ENCODE measurements at regions not wholly inside any gene's neighbourhood (a gene's known extent, or its start where the extent isn't known, plus 50 kb on each side); places are given as distances from the start of the nearest gene placed in this dataset.
"Not testable (repeated sequence)": the region's sequence is repeated elsewhere in the genome, so short reads cannot be mapped to it uniquely, and the experiment has no call there.

GRCh38 chr5:25345240-25345771, 700.5 kb upstream of the CDH10 start:
- DNase-seq, result no peak
- Histone ChIP-seq H3K9me3 (ENCODE audit: low read length) (no peaks in the 10 kb centered on the region), H3K36me3 (ENCODE audit: insufficient read depth, low read length) (no peaks in the 10 kb centered on the region), H3K27me3 (ENCODE audit: insufficient read depth, low read length, poor library complexity, severe bottlenecking) (no peaks in the 10 kb centered on the region), H3K27ac (ENCODE audit: low read depth, low read length) (no peak overlapping the region), H3K4me1 (ENCODE audit: insufficient read depth, low read length) (no peaks in the 10 kb centered on the region), H3K4me3 (ENCODE audit: low read length) (no peak overlapping the region)
- no peaks in the 10 kb centered on the region for H3K4me1 Mint-ChIP-seq
- H3K9me3 Mint-ChIP-seq, result peaks cover 10 to 23% (median 22%) of the 10 kb centered on the region in 5 donors
- ChIA-PET CTCF (no interaction called here), POLR2A (no interaction called here)
- H3K27ac Mint-ChIP-seq, result no peak overlapping the region
- H3K27me3 Mint-ChIP-seq, result no peaks in the 10 kb centered on the region
- H3K36me3 Mint-ChIP-seq, result no peaks in the 10 kb centered on the region
- H3K4me3 Mint-ChIP-seq, result no peak overlapping the region

GRCh38 chr5:25339541-25339940, 694.8 kb upstream of the CDH10 start:
- peaks cover 5 to 28% (median 16%) of the 10 kb centered on the region in 5 donors for H3K9me3 Mint-ChIP-seq
- H3K4me1 ChIP-seq (ENCODE audit: insufficient read depth, low read length), result no peaks in the 10 kb centered on the region
- H3K27ac ChIP-seq (ENCODE audit: low read depth, low read length), result no peak overlapping the region
- no peaks in the 10 kb centered on the region for H3K9me3 ChIP-seq (ENCODE audit: low read length)
- no peaks in the 10 kb centered on the region for H3K4me1 Mint-ChIP-seq
- no peaks in the 10 kb centered on the region for H3K36me3 Mint-ChIP-seq
- DNase-seq, result no peak
- no peaks in the 10 kb centered on the region for H3K27me3 ChIP-seq (ENCODE audit: insufficient read depth, low read length, poor library complexity, severe bottlenecking)
- POLR2A ChIA-PET, result no interaction called here
- H3K4me3 ChIP-seq (ENCODE audit: low read length), result no peak overlapping the region
- no peaks in the 10 kb centered on the region for H3K36me3 ChIP-seq (ENCODE audit: insufficient read depth, low read length)
- CTCF ChIA-PET, result no interaction called here
- no peak overlapping the region for H3K27ac Mint-ChIP-seq
- no peak overlapping the region for H3K4me3 Mint-ChIP-seq
- H3K27me3 Mint-ChIP-seq, result no peaks in the 10 kb centered on the region

GRCh38 chr5:25334350-25334749, 689.6 kb upstream of the CDH10 start:
- no peaks in the 10 kb centered on the region for H3K9me3 ChIP-seq (ENCODE audit: low read length)
- ChIA-PET CTCF (no interaction called here), POLR2A (no interaction called here)
- H3K4me1 ChIP-seq (ENCODE audit: insufficient read depth, low read length), result no peaks in the 10 kb centered on the region
- no peak overlapping the region for H3K27ac Mint-ChIP-seq
- no peaks in the 10 kb centered on the region for H3K36me3 Mint-ChIP-seq
- no peak overlapping the region for H3K4me3 ChIP-seq (ENCODE audit: low read length)
- H3K27me3 Mint-ChIP-seq, result no peaks in the 10 kb centered on the region
- H3K4me1 Mint-ChIP-seq, result no peaks in the 10 kb centered on the region
- peak overlapping the region in 1 of 7 donors; percentile 23 for H3K4me3 Mint-ChIP-seq
- H3K36me3 ChIP-seq (ENCODE audit: insufficient read depth, low read length), result no peaks in the 10 kb centered on the region
- peaks cover 4 to 11% (median 8%) of the 10 kb centered on the region in 5 donors for H3K9me3 Mint-ChIP-seq
- H3K27ac ChIP-seq (ENCODE audit: low read depth, low read length), result no peak overlapping the region
- no peaks in the 10 kb centered on the region for H3K27me3 ChIP-seq (ENCODE audit: insufficient read depth, low read length, poor library complexity, severe bottlenecking)
- DNase-seq, result no peak

GRCh38 chr5:25330721-25331120, 685.9 kb upstream of the CDH10 start:
- Mint-ChIP-seq H3K27ac (no peak overlapping the region), H3K9me3 (peaks cover 0 to 10% (median 9%) of the 10 kb centered on the region in 5 donors), H3K36me3 (no peaks in the 10 kb centered on the region), H3K27me3 (no peaks in the 10 kb centered on the region), H3K4me3 (no peak overlapping the region), H3K4me1 (no peaks in the 10 kb centered on the region)
- Histone ChIP-seq H3K27me3 (ENCODE audit: insufficient read depth, low read length, poor library complexity, severe bottlenecking) (no peaks in the 10 kb centered on the region), H3K4me3 (ENCODE audit: low read length) (no peak overlapping the region), H3K36me3 (ENCODE audit: insufficient read depth, low read length) (no peaks in the 10 kb centered on the region), H3K4me1 (ENCODE audit: insufficient read depth, low read length) (no peaks in the 10 kb centered on the region), H3K9me3 (ENCODE audit: low read length) (no peaks in the 10 kb centered on the region), H3K27ac (ENCODE audit: low read depth, low read length) (no peak overlapping the region)
- ChIA-PET POLR2A (no interaction called here), CTCF (no interaction called here)
- DNase-seq, result no peak

- Histone ChIP-seq H3K4me1 (ENCODE audit: insufficient read depth, low read length) (no peaks in the 10 kb centered on the region), H3K27ac (ENCODE audit: low read depth, low read length) (no peak overlapping the region), H3K4me3 (ENCODE audit: low read length) (no peak overlapping the region), H3K36me3 (ENCODE audit: insufficient read depth, low read length) (no peaks in the 10 kb centered on the region), H3K27me3 (ENCODE audit: insufficient read depth, low read length, poor library complexity, severe bottlenecking) (no peaks in the 10 kb centered on the region), H3K9me3 (ENCODE audit: low read length) (no peaks in the 10 kb centered on the region)
- H3K36me3 Mint-ChIP-seq, result no peaks in the 10 kb centered on the region
- CTCF ChIA-PET, result no interaction called here
- POLR2A ChIA-PET, result no interaction called here
- no peak overlapping the region for H3K27ac Mint-ChIP-seq
- no peak overlapping the region for H3K4me3 Mint-ChIP-seq
- H3K9me3 Mint-ChIP-seq, result peaks cover 3 to 9% (median 7%) of the 10 kb centered on the region in 5 donors
- DNase-seq, result no peak
- no peaks in the 10 kb centered on the region for H3K4me1 Mint-ChIP-seq
- no peaks in the 10 kb centered on the region for H3K27me3 Mint-ChIP-seq
Measured at GRCh38 chr5:25327172-25327571, 682.4 kb upstream of the CDH10 start.

GRCh38 chr5:25301836-25302235, 657.1 kb upstream of the CDH10 start:
- Histone ChIP-seq H3K4me1 (ENCODE audit: insufficient read depth, low read length) (no peaks in the 10 kb centered on the region), H3K27ac (ENCODE audit: low read depth, low read length) (no peak overlapping the region), H3K4me3 (ENCODE audit: low read length) (no peak overlapping the region), H3K27me3 (ENCODE audit: insufficient read depth, low read length, poor library complexity, severe bottlenecking) (no peaks in the 10 kb centered on the region), H3K9me3 (ENCODE audit: low read length) (no peaks in the 10 kb centered on the region), H3K36me3 (ENCODE audit: insufficient read depth, low read length) (no peaks in the 10 kb centered on the region)
- Mint-ChIP-seq H3K9me3 (peaks cover 1 to 23% (median 14%) of the 10 kb centered on the region in 5 donors), H3K4me3 (no peak overlapping the region), H3K27ac (no peak overlapping the region), H3K27me3 (no peaks in the 10 kb centered on the region), H3K4me1 (no peaks in the 10 kb centered on the region), H3K36me3 (no peaks in the 10 kb centered on the region)
- CTCF ChIA-PET, result no interaction called here
- POLR2A ChIA-PET, result no interaction called here
- DNase-seq, result no peak

GRCh38 chr5:25295067-25295466, 650.3 kb upstream of the CDH10 start:
- H3K36me3 ChIP-seq (ENCODE audit: insufficient read depth, low read length), result no peaks in the 10 kb centered on the region
- H3K4me3 ChIP-seq (ENCODE audit: low read length), result no peak overlapping the region
- H3K4me1 ChIP-seq (ENCODE audit: insufficient read depth, low read length), result no peaks in the 10 kb centered on the region
- Mint-ChIP-seq H3K27me3 (no peaks in the 10 kb centered on the region), H3K4me1 (no peaks in the 10 kb centered on the region), H3K4me3 (no peak overlapping the region), H3K36me3 (no peaks in the 10 kb centered on the region), H3K9me3 (peaks cover 7 to 38% (median 14%) of the 10 kb centered on the region in 5 donors), H3K27ac (no peak overlapping the region)
- no peak overlapping the region for H3K27ac ChIP-seq (ENCODE audit: low read depth, low read length)
- no peak for DNase-seq
- no peaks in the 10 kb centered on the region for H3K9me3 ChIP-seq (ENCODE audit: low read length)
- CTCF ChIA-PET, result no interaction called here
- no peaks in the 10 kb centered on the region for H3K27me3 ChIP-seq (ENCODE audit: insufficient read depth, low read length, poor library complexity, severe bottlenecking)
- POLR2A ChIA-PET, result no interaction called here

GRCh38 chr5:25289766-25290165, 645.0 kb upstream of the CDH10 start:
- H3K27me3 ChIP-seq (ENCODE audit: insufficient read depth, low read length, poor library complexity, severe bottlenecking); H3K4me1 ChIP-seq (ENCODE audit: insufficient read depth, low read length); H3K27me3 Mint-ChIP-seq; H3K27ac ChIP-seq (ENCODE audit: low read depth, low read length); H3K4me3 Mint-ChIP-seq; H3K36me3 ChIP-seq (ENCODE audit: insufficient read depth, low read length); POLR2A ChIA-PET; H3K36me3 Mint-ChIP-seq; CTCF ChIA-PET; H3K27ac Mint-ChIP-seq; H3K9me3 ChIP-seq (ENCODE audit: low read length); DNase-seq; H3K4me3 ChIP-seq (ENCODE audit: low read length); H3K4me1 Mint-ChIP-seq: not testable (repeated sequence)
- peaks cover 7 to 36% (median 13%) of the 10 kb centered on the region in 5 donors for H3K9me3 Mint-ChIP-seq

- CTCF ChIA-PET, result no interaction called here
- Mint-ChIP-seq H3K4me3 (no peak overlapping the region), H3K4me1 (no peaks in the 10 kb centered on the region), H3K27me3 (no peaks in the 10 kb centered on the region), H3K9me3 (peaks cover 5 to 41% (median 11%) of the 10 kb centered on the region in 5 donors), H3K27ac (no peak overlapping the region), H3K36me3 (no peaks in the 10 kb centered on the region)
- Histone ChIP-seq H3K4me1 (ENCODE audit: insufficient read depth, low read length) (no peaks in the 10 kb centered on the region), H3K27ac (ENCODE audit: low read depth, low read length) (no peak overlapping the region), H3K9me3 (ENCODE audit: low read length) (no peaks in the 10 kb centered on the region), H3K27me3 (ENCODE audit: insufficient read depth, low read length, poor library complexity, severe bottlenecking) (no peaks in the 10 kb centered on the region), H3K36me3 (ENCODE audit: insufficient read depth, low read length) (no peaks in the 10 kb centered on the region), H3K4me3 (ENCODE audit: low read length) (no peak overlapping the region)
- DNase-seq, result no peak
- POLR2A ChIA-PET, result no interaction called here
Measured at GRCh38 chr5:25286319-25286718, 641.5 kb upstream of the CDH10 start.
